ENCODE measurements at regions not wholly inside any gene's neighbourhood (a gene's known extent, or its start where the extent isn't known, plus 50 kb on each side); places are given as distances from the start of the nearest gene placed in this dataset.
"Not testable (repeated sequence)": the region's sequence is repeated elsewhere in the genome, so short reads cannot be mapped to it uniquely, and the experiment has no call there.

GRCh38 chr10:65786279-65786678 lies 1139.6 kb upstream of the LRRTM3 start:
- Histone ChIP-seq H3K4me1 (ENCODE audit: control insufficient read depth in 1 of 2, insufficient read depth in 2 of 2, low read length in 2 of 2) (no peaks in the 10 kb centered on the region), H3K27me3 (ENCODE audit: control insufficient read depth in 1 of 2, insufficient read depth in 2 of 2, low read length in 2 of 2) (no peaks in the 10 kb centered on the region), H3K9me3 (ENCODE audit: control insufficient read depth in 1 of 2, low read length in 2 of 2) (no peaks in the 10 kb centered on the region), H3K4me3 (ENCODE audit: low read depth in 1 of 2, low read length in 2 of 2) (no peak overlapping the region), H3K27ac (ENCODE audit: low read depth, low read length) (no peak overlapping the region), H3K9ac (ENCODE audit: low read depth in 1 of 2, low read length in 2 of 2) (no peak overlapping the region), H3K36me3 (ENCODE audit: control insufficient read depth in 1 of 2, insufficient read depth in 2 of 2, low read length in 2 of 2) (no peaks in the 10 kb centered on the region)

- Histone ChIP-seq H3K4me1 (ENCODE audit: control insufficient read depth in 1 of 2, insufficient read depth in 2 of 2, low read length in 2 of 2) (no peaks in the 10 kb centered on the region), H3K36me3 (ENCODE audit: control insufficient read depth in 1 of 2, insufficient read depth in 2 of 2, low read length in 2 of 2) (no peaks in the 10 kb centered on the region), H3K4me3 (ENCODE audit: low read depth in 1 of 2, low read length in 2 of 2) (no peak overlapping the region), H3K9ac (ENCODE audit: low read depth in 1 of 2, low read length in 2 of 2) (no peak overlapping the region), H3K27ac (ENCODE audit: low read depth, low read length) (no peak overlapping the region), H3K9me3 (ENCODE audit: control insufficient read depth in 1 of 2, low read length in 2 of 2) (no peaks in the 10 kb centered on the region), H3K27me3 (ENCODE audit: control insufficient read depth in 1 of 2, insufficient read depth in 2 of 2, low read length in 2 of 2) (no peaks in the 10 kb centered on the region)
Observed at GRCh38 chr10:65787571-65787970, 1138.3 kb upstream of the LRRTM3 start.

GRCh38 chr10:65788271-65788670 lies 1137.6 kb upstream of the LRRTM3 start:
- Histone ChIP-seq H3K9ac (ENCODE audit: low read depth in 1 of 2, low read length in 2 of 2) (no peak overlapping the region), H3K4me3 (ENCODE audit: low read depth in 1 of 2, low read length in 2 of 2) (no peak overlapping the region), H3K4me1 (ENCODE audit: control insufficient read depth in 1 of 2, insufficient read depth in 2 of 2, low read length in 2 of 2) (no peaks in the 10 kb centered on the region), H3K9me3 (ENCODE audit: control insufficient read depth in 1 of 2, low read length in 2 of 2) (no peaks in the 10 kb centered on the region), H3K36me3 (ENCODE audit: control insufficient read depth in 1 of 2, insufficient read depth in 2 of 2, low read length in 2 of 2) (no peaks in the 10 kb centered on the region), H3K27me3 (ENCODE audit: control insufficient read depth in 1 of 2, insufficient read depth in 2 of 2, low read length in 2 of 2) (no peaks in the 10 kb centered on the region), H3K27ac (ENCODE audit: low read depth, low read length) (no peak overlapping the region)

GRCh38 chr10:65791979-65792378 lies 1133.9 kb upstream of the LRRTM3 start:
- no peaks in the 10 kb centered on the region for H3K9me3 ChIP-seq (ENCODE audit: control insufficient read depth in 1 of 2, low read length in 2 of 2)
- no peak overlapping the region for H3K27ac ChIP-seq (ENCODE audit: low read depth, low read length)
- no peaks in the 10 kb centered on the region for H3K4me1 ChIP-seq (ENCODE audit: control insufficient read depth in 1 of 2, insufficient read depth in 2 of 2, low read length in 2 of 2)
- H3K36me3 ChIP-seq (ENCODE audit: control insufficient read depth in 1 of 2, insufficient read depth in 2 of 2, low read length in 2 of 2): no peaks in the 10 kb centered on the region
- no peaks in the 10 kb centered on the region for H3K27me3 ChIP-seq (ENCODE audit: control insufficient read depth in 1 of 2, insufficient read depth in 2 of 2, low read length in 2 of 2)
- no peak overlapping the region for H3K4me3 ChIP-seq (ENCODE audit: low read depth in 1 of 2, low read length in 2 of 2)
- H3K9ac ChIP-seq (ENCODE audit: low read depth in 1 of 2, low read length in 2 of 2): no peak overlapping the region

- Histone ChIP-seq H3K4me3 (ENCODE audit: low read depth in 1 of 2, low read length in 2 of 2) (no peak overlapping the region), H3K27ac (ENCODE audit: low read depth, low read length) (no peak overlapping the region), H3K4me1 (ENCODE audit: control insufficient read depth in 1 of 2, insufficient read depth in 2 of 2, low read length in 2 of 2) (no peaks in the 10 kb centered on the region), H3K9ac (ENCODE audit: low read depth in 1 of 2, low read length in 2 of 2) (no peak overlapping the region), H3K9me3 (ENCODE audit: control insufficient read depth in 1 of 2, low read length in 2 of 2) (no peaks in the 10 kb centered on the region), H3K36me3 (ENCODE audit: control insufficient read depth in 1 of 2, insufficient read depth in 2 of 2, low read length in 2 of 2) (no peaks in the 10 kb centered on the region), H3K27me3 (ENCODE audit: control insufficient read depth in 1 of 2, insufficient read depth in 2 of 2, low read length in 2 of 2) (no peaks in the 10 kb centered on the region)
Observed at GRCh38 chr10:65793738-65794425, 1132.0 kb upstream of the LRRTM3 start.

GRCh38 chr10:65794861-65795260 lies 1131.0 kb upstream of the LRRTM3 start:
- not testable (repeated sequence) for H3K27me3 ChIP-seq (ENCODE audit: control insufficient read depth in 1 of 2, insufficient read depth in 2 of 2, low read length in 2 of 2); H3K9ac ChIP-seq (ENCODE audit: low read depth in 1 of 2, low read length in 2 of 2); H3K4me1 ChIP-seq (ENCODE audit: control insufficient read depth in 1 of 2, insufficient read depth in 2 of 2, low read length in 2 of 2); H3K9me3 ChIP-seq (ENCODE audit: control insufficient read depth in 1 of 2, low read length in 2 of 2); H3K27ac ChIP-seq (ENCODE audit: low read depth, low read length); H3K36me3 ChIP-seq (ENCODE audit: control insufficient read depth in 1 of 2, insufficient read depth in 2 of 2, low read length in 2 of 2); H3K4me3 ChIP-seq (ENCODE audit: low read depth in 1 of 2, low read length in 2 of 2)

- no peaks in the 10 kb centered on the region for H3K9me3 ChIP-seq (ENCODE audit: control insufficient read depth in 1 of 2, low read length in 2 of 2)
- no peaks in the 10 kb centered on the region for H3K4me1 ChIP-seq (ENCODE audit: control insufficient read depth in 1 of 2, insufficient read depth in 2 of 2, low read length in 2 of 2)
- no peak overlapping the region for H3K9ac ChIP-seq (ENCODE audit: low read depth in 1 of 2, low read length in 2 of 2)
- no peaks in the 10 kb centered on the region for H3K27me3 ChIP-seq (ENCODE audit: control insufficient read depth in 1 of 2, insufficient read depth in 2 of 2, low read length in 2 of 2)
- no peak overlapping the region for H3K4me3 ChIP-seq (ENCODE audit: low read depth in 1 of 2, low read length in 2 of 2)
- no peaks in the 10 kb centered on the region for H3K36me3 ChIP-seq (ENCODE audit: control insufficient read depth in 1 of 2, insufficient read depth in 2 of 2, low read length in 2 of 2)
- no peak overlapping the region for H3K27ac ChIP-seq (ENCODE audit: low read depth, low read length)
Observed at GRCh38 chr10:65796472-65796871, 1129.4 kb upstream of the LRRTM3 start.

- Histone ChIP-seq H3K27me3 (ENCODE audit: control insufficient read depth in 1 of 2, insufficient read depth in 2 of 2, low read length in 2 of 2) (no peaks in the 10 kb centered on the region), H3K27ac (ENCODE audit: low read depth, low read length) (no peak overlapping the region), H3K36me3 (ENCODE audit: control insufficient read depth in 1 of 2, insufficient read depth in 2 of 2, low read length in 2 of 2) (no peaks in the 10 kb centered on the region), H3K4me3 (ENCODE audit: low read depth in 1 of 2, low read length in 2 of 2) (no peak overlapping the region), H3K4me1 (ENCODE audit: control insufficient read depth in 1 of 2, insufficient read depth in 2 of 2, low read length in 2 of 2) (no peaks in the 10 kb centered on the region), H3K9me3 (ENCODE audit: control insufficient read depth in 1 of 2, low read length in 2 of 2) (no peaks in the 10 kb centered on the region), H3K9ac (ENCODE audit: low read depth in 1 of 2, low read length in 2 of 2) (no peak overlapping the region)
Observed at GRCh38 chr10:65798133-65798532, 1127.7 kb upstream of the LRRTM3 start.

- H3K4me3 ChIP-seq (ENCODE audit: low read depth in 1 of 2, low read length in 2 of 2): no peak overlapping the region
- H3K9me3 ChIP-seq (ENCODE audit: control insufficient read depth in 1 of 2, low read length in 2 of 2): no peaks in the 10 kb centered on the region
Observed at GRCh38 chr10:65802391-65802790, 1123.4 kb upstream of the LRRTM3 start.

GRCh38 chr10:65805511-65805910 lies 1120.3 kb upstream of the LRRTM3 start:
- Histone ChIP-seq H3K36me3 (ENCODE audit: control insufficient read depth in 1 of 2, insufficient read depth in 2 of 2, low read length in 2 of 2) (no peaks in the 10 kb centered on the region), H3K27ac (ENCODE audit: low read depth, low read length) (no peak overlapping the region), H3K9ac (ENCODE audit: low read depth in 1 of 2, low read length in 2 of 2) (no peak overlapping the region), H3K4me3 (ENCODE audit: low read depth in 1 of 2, low read length in 2 of 2) (no peak overlapping the region), H3K4me1 (ENCODE audit: control insufficient read depth in 1 of 2, insufficient read depth in 2 of 2, low read length in 2 of 2) (no peaks in the 10 kb centered on the region), H3K9me3 (ENCODE audit: control insufficient read depth in 1 of 2, low read length in 2 of 2) (no peaks in the 10 kb centered on the region), H3K27me3 (ENCODE audit: control insufficient read depth in 1 of 2, insufficient read depth in 2 of 2, low read length in 2 of 2) (no peaks in the 10 kb centered on the region)

More at GRCh38 chr10:65802391-65802790, 1123.4 kb upstream of the LRRTM3 start:
- no peaks in the 10 kb centered on the region for H3K27me3 ChIP-seq (ENCODE audit: control insufficient read depth in 1 of 2, insufficient read depth in 2 of 2, low read length in 2 of 2)
- no peaks in the 10 kb centered on the region for H3K36me3 ChIP-seq (ENCODE audit: control insufficient read depth in 1 of 2, insufficient read depth in 2 of 2, low read length in 2 of 2)
- no peak overlapping the region for H3K9ac ChIP-seq (ENCODE audit: low read depth in 1 of 2, low read length in 2 of 2)
- H3K27ac ChIP-seq (ENCODE audit: low read depth, low read length): no peak overlapping the region
- H3K4me1 ChIP-seq (ENCODE audit: control insufficient read depth in 1 of 2, insufficient read depth in 2 of 2, low read length in 2 of 2): no peaks in the 10 kb centered on the region

- H3K36me3 ChIP-seq (ENCODE audit: control insufficient read depth in 1 of 2, insufficient read depth in 2 of 2, low read length in 2 of 2): no peaks in the 10 kb centered on the region
- no peak overlapping the region for H3K27ac ChIP-seq (ENCODE audit: low read depth, low read length)
- no peak overlapping the region for H3K9ac ChIP-seq (ENCODE audit: low read depth in 1 of 2, low read length in 2 of 2)
- H3K27me3 ChIP-seq (ENCODE audit: control insufficient read depth in 1 of 2, insufficient read depth in 2 of 2, low read length in 2 of 2): no peaks in the 10 kb centered on the region
- H3K4me3 ChIP-seq (ENCODE audit: low read depth in 1 of 2, low read length in 2 of 2): no peak overlapping the region
- no peaks in the 10 kb centered on the region for H3K4me1 ChIP-seq (ENCODE audit: control insufficient read depth in 1 of 2, insufficient read depth in 2 of 2, low read length in 2 of 2)
- H3K9me3 ChIP-seq (ENCODE audit: control insufficient read depth in 1 of 2, low read length in 2 of 2): no peaks in the 10 kb centered on the region
Observed at GRCh38 chr10:65805993-65806392, 1119.8 kb upstream of the LRRTM3 start.
